ENCODE measurements at regions not wholly inside any gene's neighbourhood (a gene's known extent, or its start where the extent isn't known, plus 50 kb on each side); places are given as distances from the start of the nearest gene placed in this dataset.

- no peak for DNase-seq
Measured at GRCh38 chr9:92185096-92185495, 69.9 kb upstream of the SPTLC1 start.

GRCh38 chr9:92184041-92184564, 68.9 kb upstream of the SPTLC1 start:
- DNase-seq: no peak

DNA sequence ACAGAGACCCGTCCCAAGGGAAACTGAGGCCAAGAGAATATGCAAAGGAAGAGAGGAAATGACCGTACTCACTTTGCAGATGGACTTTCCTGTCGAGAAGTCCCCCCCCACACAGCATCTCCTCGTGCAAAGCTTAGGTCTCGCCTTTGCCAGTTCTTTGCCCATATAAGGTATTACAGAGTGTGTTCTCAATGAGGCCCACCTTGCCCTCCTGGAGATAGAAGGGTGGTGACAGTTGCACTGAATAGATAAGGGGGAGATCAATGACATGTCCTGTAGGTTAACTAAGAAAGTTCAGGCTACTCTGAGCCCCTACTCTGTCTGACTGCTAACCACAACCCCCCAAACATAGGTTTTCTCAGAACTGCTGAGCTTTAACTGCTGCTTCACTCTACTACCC, 68.2 kb upstream of the SPTLC1 start:
- no peak for DNase-seq

GRCh38 chr9:92181296-92181695, 66.1 kb upstream of the SPTLC1 start:
- no peak for DNase-seq

- DNase-seq: no peak
Measured at GRCh38 chr9:92180669-92181181, 65.5 kb upstream of the SPTLC1 start.

DNA sequence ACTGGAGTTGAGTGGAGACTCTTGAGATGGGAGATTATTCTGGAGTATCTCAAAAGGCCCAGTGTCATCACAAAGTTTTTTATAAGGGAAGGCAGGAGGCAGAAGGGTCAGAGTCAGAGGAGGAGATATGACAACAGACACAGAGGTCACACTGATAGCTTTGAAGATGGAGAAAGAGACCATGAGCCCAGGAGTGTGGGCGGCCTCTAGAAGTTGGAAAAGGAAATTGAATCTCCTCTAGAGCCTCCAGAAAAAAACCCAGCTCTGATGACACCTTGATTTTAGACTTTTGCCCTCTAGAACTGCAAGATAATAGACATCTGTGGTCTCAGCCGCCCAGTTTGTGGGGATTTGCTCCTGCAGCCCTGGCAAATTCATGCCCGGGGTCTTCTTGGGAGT, 64.8 kb upstream of the SPTLC1 start:
- no peak for DNase-seq

DNA sequence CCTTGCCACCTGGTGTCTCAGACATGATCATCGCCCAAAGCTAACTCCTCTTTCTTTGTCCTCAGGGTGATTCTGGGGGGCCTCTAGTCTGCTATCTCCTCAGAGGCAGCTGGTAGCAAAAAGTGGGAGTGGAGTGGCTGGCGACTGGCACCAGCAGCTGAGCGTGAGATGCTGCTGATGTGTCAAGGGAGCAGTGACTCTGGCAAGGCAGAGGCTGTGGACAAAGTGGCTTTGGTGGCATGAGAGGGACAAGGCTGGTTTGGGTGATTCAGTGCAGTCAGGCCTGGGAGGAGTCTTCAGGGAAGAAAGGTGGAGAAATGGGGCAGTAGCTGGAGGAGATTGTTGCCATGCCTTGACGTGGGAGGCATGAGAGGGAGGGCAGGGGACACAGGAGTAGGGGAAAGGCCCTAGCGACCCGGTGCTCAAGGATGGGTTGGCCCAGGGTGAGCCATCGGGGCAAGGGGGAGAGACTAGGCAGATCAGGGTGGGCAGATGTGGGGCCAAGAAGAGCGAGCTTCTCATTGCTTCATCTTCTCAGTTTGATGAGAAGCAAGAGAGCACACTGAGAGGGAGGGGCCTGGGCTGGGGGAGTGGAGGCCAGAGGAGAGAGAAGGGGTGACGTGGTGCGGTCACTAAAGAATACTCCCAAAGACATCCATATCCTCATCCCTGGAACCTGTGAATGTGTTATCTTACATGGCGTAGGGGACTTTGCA, 64.2 kb upstream of the SPTLC1 start:
- DNase-seq: no peak

DNA sequence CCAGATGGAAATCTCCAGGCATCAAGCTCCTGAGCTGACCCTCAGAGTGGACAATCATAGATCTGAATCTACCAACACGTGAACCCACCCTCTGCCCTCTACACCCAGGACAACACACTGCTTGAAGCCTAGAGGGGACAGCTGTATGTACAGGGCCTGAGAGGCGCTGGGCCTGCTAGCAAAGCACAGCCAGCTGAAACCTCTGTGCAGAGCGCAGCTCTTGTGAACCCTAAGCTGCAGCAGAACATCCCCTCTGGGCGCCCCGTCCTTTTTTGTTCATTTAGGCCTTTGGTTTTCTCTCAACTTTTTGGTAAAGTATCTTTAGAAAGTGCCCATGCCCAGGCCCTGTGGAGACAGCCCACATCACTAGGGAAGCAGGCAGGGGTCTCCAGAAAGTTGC, 62.4 kb upstream of the SPTLC1 start:
- no peak for DNase-seq

GRCh38 chr9:92176800-92177185, 61.6 kb upstream of the SPTLC1 start:
- DNase-seq: no peak

- DNase-seq: no peak
Measured at GRCh38 chr9:92176068-92176799, 61.0 kb upstream of the SPTLC1 start.

- no peak for DNase-seq
Measured at GRCh38 chr9:92175441-92175840, 60.2 kb upstream of the SPTLC1 start.

DNA sequence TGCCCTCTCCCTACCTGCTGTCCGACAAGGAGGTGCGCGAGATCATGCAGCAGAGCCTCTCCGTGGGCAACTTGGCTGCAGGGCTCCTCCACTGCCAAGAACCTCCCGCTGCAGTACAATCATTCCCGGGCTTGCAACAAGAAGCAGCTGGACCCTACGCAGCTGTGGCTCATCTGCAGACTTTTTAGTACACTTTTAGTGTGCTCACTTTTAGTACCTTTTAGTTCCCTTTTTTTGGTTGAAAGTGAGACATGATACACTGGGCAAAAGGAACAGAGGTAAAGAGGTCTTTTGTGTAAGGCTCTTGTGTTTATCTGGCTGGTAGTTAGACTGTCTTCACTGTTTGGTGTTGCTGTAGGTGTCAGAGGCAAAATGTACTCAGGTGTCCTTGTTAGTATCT, 58.1 kb upstream of the SPTLC1 start:
- no peak for DNase-seq

GRCh38 chr9:92171822-92172221, 56.6 kb upstream of the SPTLC1 start:
- no peak for DNase-seq

DNA sequence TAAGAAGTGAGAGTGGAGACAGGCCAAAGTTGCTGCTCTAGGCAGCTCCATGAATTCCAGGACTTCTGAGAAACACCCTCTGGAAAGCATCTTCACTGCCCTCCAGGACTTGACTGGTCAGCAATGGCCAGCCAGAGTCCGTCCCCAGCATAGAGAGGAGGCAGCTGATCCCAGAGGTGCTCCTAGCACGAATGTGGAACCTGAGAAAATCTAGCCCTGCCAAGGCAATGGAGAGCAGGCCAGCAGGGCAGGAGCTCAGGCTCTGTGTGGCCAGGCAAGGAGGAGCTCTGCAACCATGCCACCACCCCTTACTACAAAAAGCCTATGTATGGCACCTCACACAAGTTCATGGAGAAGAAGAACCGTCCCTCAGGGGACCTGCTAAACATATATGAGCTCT, 56.1 kb upstream of the SPTLC1 start:
- DNase-seq: no peak

DNA sequence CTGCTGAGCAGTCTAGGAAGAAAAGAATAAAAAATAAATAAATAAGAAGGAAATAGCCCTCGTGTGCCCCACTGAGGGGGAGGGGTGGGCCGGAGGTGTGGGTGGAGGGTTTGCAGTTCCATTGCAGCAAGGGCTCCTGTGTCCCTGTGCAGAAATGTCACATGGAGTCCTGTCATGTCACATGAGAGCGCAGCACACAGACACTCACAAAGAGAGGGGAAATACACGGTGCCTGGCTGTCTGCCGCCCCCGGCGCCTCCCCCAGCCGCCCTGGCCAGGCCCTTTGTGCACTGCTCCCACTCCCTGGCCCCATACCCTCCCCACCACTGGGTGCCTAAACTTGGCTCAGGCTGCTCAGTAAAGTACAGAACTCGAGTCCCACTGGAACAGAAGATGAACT, 55.6 kb upstream of the SPTLC1 start:
- no peak for DNase-seq

DNA sequence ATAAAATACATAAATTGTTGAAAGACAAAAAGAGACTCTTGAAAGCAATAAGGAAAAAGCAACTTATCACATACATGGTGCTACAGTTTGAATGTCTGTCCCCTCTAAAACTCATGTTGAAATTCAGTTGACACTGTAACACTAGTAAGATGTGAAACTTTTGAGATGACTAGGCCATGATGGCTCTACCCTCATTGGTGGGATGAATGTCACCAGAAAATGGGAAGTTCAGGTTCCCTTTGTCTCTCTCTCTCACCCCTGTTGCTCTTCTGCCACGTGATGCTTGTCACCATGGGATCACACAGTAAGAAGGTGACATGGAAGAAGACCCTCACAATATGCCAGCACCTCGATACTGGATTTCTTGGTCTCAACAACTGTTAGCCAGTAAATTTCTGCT, 50.3 kb upstream of the SPTLC1 start:
- peak; percentile 43 for DNase-seq

All from activated CD4-positive, alpha-beta T cell treated with anti-CD3 and anti-CD28 coated beads, Interleukin-2, Interleukin-6, amounts not matched to agents 100 ng/mL and 50 ng/mL, durations not matched to agents 16 hours and 8 hours (primary cell).